ENCODE measurements at regions not wholly inside any gene's neighbourhood (a gene's known extent, or its start where the extent isn't known, plus 50 kb on each side); places are given as distances from the start of the nearest gene placed in this dataset.

GRCh38 chr10:10807106-10807505, 210.6 kb upstream of the CELF2 start:
- TF ChIP-seq CTCF (conservative IDR thresholded peaks at IDR 0.05; ENCODE audit: low read depth, low read length), result no peak
- no peak for TF ChIP-seq RAD21 (IDR thresholded peaks at IDR 0.05; ENCODE audit: low read length)
- no peak for TF ChIP-seq POLR2A (IDR thresholded peaks at IDR 0.05; ENCODE audit: low read depth, low read length)
- no peak for TF ChIP-seq BHLHE40 (IDR thresholded peaks at IDR 0.05; ENCODE audit: low read depth, low read length)
- no peak for TF ChIP-seq RCOR1 (IDR thresholded peaks at IDR 0.05; ENCODE audit: insufficient replicate concordance, low read length)
- TF ChIP-seq RFX5 (IDR thresholded peaks at IDR 0.05; ENCODE audit: low read depth, low read length), result no peak
- TF ChIP-seq FOS (IDR thresholded peaks at IDR 0.05; ENCODE audit: low read depth, low read length), result no peak

Measured in IMR-90 (cell line).